ENCODE measurements at regions not wholly inside any gene's neighbourhood (a gene's known extent, or its start where the extent isn't known, plus 50 kb on each side); places are given as distances from the start of the nearest gene placed in this dataset.

GRCh38 chr10:124328477-124329220, 90.1 kb downstream of the OAT start:
- no peak for TF ChIP-seq CTCF (optimal IDR thresholded peaks at IDR 0.05 in 1 of 3, IDR thresholded peaks at IDR 0.05 in 1 of 3, conservative IDR thresholded peaks at IDR 0.05 in 1 of 3; ENCODE audit: extremely low read depth in 1 of 3, insufficient read depth in 2 of 3, low read length in 3 of 3)
- TF ChIP-seq EZH2 (IDR thresholded peaks at IDR 0.05; ENCODE audit: low read length): no peak
- Histone ChIP-seq H3K27ac (ENCODE audit: control insufficient read depth, insufficient read depth, low read length) (no peak overlapping the region), H3K4me3 (ENCODE audit: control insufficient read depth in 2 of 3, extremely low read depth in 1 of 3, insufficient read depth in 2 of 3, low read depth in 1 of 3, low read length in 3 of 3) (no peak overlapping the region), H3K27me3 (ENCODE audit: control insufficient read depth, extremely low read depth, insufficient read depth, low read length) (no peaks in the 10 kb centered on the region), H3K4me2 (ENCODE audit: control insufficient read depth, extremely low read depth, insufficient read depth, low read depth, low read length) (no peak overlapping the region), H3K79me2 (ENCODE audit: control insufficient read depth, insufficient read depth, low read length) (no peaks in the 10 kb centered on the region), H4K20me1 (ENCODE audit: control insufficient read depth, extremely low read depth, insufficient read depth, low read length) (no peaks in the 10 kb centered on the region), H3K36me3 (ENCODE audit: control insufficient read depth in 2 of 2, extremely low read depth in 1 of 2, insufficient read depth in 2 of 2, low read length in 2 of 2) (no peaks in the 10 kb centered on the region), H3K4me1 (ENCODE audit: control insufficient read depth, extremely low read depth, insufficient read depth, low read length) (no peaks in the 10 kb centered on the region), H3K9me1 (ENCODE audit: control insufficient read depth, extremely low read depth, insufficient read depth, low read length) (no peaks in the 10 kb centered on the region), H3K9ac (ENCODE audit: control insufficient read depth, extremely low read depth, insufficient read depth, low read length) (no peak overlapping the region), H3K9me3 (ENCODE audit: control insufficient read depth, low read depth, low read length) (no peaks in the 10 kb centered on the region), H2AFZ (ENCODE audit: control insufficient read depth, low read length) (no peak overlapping the region)
- DNase-seq (ENCODE audit: low read depth, low spot score) (no peak), FAIRE-seq (no peak)
- dilution Hi-C loops (cut with MboI; ENCODE audit: extremely low pct_ligation_motif_present, low sequenced_read_pairs): no loop called here

DNA sequence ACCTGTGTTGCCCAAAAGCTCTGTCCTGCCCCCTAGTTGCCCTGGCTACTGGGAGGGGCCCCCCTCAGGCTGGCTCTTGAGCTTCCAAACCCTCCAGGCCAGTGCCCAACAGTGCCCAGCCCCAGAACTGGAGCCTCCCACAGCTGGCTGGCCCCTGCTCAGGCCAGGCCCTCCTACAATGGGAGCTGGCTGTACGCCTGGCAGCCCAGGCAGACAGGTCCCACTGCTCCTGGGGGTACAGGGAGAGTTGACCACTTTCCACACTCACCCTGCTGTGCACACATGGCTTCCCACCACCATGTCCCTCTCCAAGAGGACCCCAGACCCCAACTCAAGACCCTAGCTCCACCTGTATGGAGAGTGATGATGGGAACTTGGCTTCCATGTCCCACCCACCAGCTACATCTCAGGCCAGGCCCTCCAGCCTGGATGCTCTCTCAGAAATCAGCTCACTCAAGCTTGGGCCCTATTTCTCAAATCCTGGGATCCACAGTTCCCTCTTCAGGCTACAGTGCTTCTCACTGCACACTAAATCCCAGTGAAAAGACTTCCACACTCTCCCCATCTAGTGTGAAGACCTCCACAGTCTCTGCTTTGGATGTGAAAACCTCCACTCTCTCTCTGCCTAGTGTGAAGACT, 92.6 kb downstream of the OAT start:
- dilution Hi-C loops (cut with MboI; ENCODE audit: extremely low pct_ligation_motif_present, low sequenced_read_pairs): no loop called here
- no peak for TF ChIP-seq CTCF (optimal IDR thresholded peaks at IDR 0.05 in 1 of 3, IDR thresholded peaks at IDR 0.05 in 1 of 3, conservative IDR thresholded peaks at IDR 0.05 in 1 of 3; ENCODE audit: extremely low read depth in 1 of 3, insufficient read depth in 2 of 3, low read length in 3 of 3)
- no peak for TF ChIP-seq EZH2 (IDR thresholded peaks at IDR 0.05; ENCODE audit: low read length)
- H3K9me1 ChIP-seq (ENCODE audit: control insufficient read depth, extremely low read depth, insufficient read depth, low read length): no peaks in the 10 kb centered on the region
- no peaks in the 10 kb centered on the region for H4K20me1 ChIP-seq (ENCODE audit: control insufficient read depth, extremely low read depth, insufficient read depth, low read length)
- no peaks in the 10 kb centered on the region for H3K4me1 ChIP-seq (ENCODE audit: control insufficient read depth, extremely low read depth, insufficient read depth, low read length)
- no peaks in the 10 kb centered on the region for H3K9me3 ChIP-seq (ENCODE audit: control insufficient read depth, low read depth, low read length)
- no peak overlapping the region for H3K27ac ChIP-seq (ENCODE audit: control insufficient read depth, insufficient read depth, low read length)
- H3K4me2 ChIP-seq (ENCODE audit: control insufficient read depth, extremely low read depth, insufficient read depth, low read depth, low read length): no peak overlapping the region
- H3K79me2 ChIP-seq (ENCODE audit: control insufficient read depth, insufficient read depth, low read length): no peaks in the 10 kb centered on the region
- DNase-seq (ENCODE audit: low read depth, low spot score) (no peak), FAIRE-seq (no peak)
- H3K36me3 ChIP-seq (ENCODE audit: control insufficient read depth in 2 of 2, extremely low read depth in 1 of 2, insufficient read depth in 2 of 2, low read length in 2 of 2): no peaks in the 10 kb centered on the region
- no peak overlapping the region for H2AFZ ChIP-seq (ENCODE audit: control insufficient read depth, low read length)
- no peak overlapping the region for H3K4me3 ChIP-seq (ENCODE audit: control insufficient read depth in 2 of 3, extremely low read depth in 1 of 3, insufficient read depth in 2 of 3, low read depth in 1 of 3, low read length in 3 of 3)
- H3K27me3 ChIP-seq (ENCODE audit: control insufficient read depth, extremely low read depth, insufficient read depth, low read length): no peaks in the 10 kb centered on the region
- H3K9ac ChIP-seq (ENCODE audit: control insufficient read depth, extremely low read depth, insufficient read depth, low read length): no peak overlapping the region
